ENCODE measurements at regions not wholly inside any gene's neighbourhood (a gene's known extent, or its start where the extent isn't known, plus 50 kb on each side); places are given as distances from the start of the nearest gene placed in this dataset.

DNA sequence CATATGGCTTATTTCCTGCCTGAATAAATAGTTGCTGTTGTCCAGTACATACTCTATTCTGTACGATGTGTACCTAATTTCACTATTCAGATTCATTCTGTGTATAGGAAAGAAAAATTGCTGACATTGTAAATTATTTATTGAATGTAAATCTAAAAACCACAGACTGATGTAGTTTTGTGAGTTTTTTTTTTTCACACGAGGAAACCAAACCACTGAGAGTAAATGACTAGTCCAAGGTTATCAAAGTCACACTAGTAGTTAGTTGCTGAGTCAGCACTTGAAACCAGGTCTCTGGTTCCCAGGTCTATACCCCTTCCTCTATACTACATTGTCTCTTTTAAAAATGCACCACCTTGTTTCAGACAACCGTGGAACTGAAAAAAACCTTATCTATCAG lies 298.3 kb upstream of the DIAPH2 start:
- Histone ChIP-seq H3K36me3 (no peaks in the 10 kb centered on the region), H3K27me3 (replicated peaks; ENCODE audit: insufficient read depth) (no peaks in the 10 kb centered on the region), H3K4me1 (replicated peaks) (no peaks in the 10 kb centered on the region), H3K27ac (no peak overlapping the region), H3K4me3 (no peak overlapping the region), H3K9me3 (no peaks in the 10 kb centered on the region)
- intact Hi-C loops (cut with DNase I): no loop called here
- TF ChIP-seq POLR2AphosphoS5 (IDR thresholded peaks at IDR 0.05): no peak
- no peak for TF ChIP-seq POLR2A (IDR thresholded peaks at IDR 0.05)
- TF ChIP-seq, protein P1, sequence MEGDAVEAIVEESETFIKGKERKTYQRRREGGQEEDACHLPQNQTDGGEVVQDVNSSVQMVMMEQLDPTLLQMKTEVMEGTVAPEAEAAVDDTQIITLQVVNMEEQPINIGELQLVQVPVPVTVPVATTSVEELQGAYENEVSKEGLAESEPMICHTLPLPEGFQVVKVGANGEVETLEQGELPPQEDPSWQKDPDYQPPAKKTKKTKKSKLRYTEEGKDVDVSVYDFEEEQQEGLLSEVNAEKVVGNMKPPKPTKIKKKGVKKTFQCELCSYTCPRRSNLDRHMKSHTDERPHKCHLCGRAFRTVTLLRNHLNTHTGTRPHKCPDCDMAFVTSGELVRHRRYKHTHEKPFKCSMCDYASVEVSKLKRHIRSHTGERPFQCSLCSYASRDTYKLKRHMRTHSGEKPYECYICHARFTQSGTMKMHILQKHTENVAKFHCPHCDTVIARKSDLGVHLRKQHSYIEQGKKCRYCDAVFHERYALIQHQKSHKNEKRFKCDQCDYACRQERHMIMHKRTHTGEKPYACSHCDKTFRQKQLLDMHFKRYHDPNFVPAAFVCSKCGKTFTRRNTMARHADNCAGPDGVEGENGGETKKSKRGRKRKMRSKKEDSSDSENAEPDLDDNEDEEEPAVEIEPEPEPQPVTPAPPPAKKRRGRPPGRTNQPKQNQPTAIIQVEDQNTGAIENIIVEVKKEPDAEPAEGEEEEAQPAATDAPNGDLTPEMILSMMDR (IDR thresholded peaks at IDR 0.05): no peak
- no peak for DNase-seq (ENCODE audit: low spot score)
- 70% methylated on average over 3 of the region's 3 CpGs for WGBS

DNA sequence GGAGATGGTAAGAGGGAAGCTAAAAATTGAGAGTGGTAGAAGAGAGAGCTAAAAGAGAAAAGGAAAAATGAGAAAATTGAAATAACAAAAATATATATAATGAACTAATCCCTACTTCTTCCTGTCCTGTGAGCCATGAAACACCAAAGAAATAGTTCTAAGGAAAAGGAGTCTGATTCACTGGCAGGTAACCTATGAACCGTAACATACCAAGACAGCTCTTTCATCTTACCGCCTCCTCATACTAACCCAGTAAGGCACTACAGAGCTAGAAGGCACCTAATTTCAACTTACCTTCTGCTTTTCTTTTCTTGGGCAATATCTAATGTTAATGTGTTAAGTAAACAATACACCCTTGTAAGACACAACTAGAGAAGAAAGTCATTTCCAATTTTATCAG lies 297.7 kb upstream of the DIAPH2 start:
- no peak for DNase-seq (ENCODE audit: low spot score)
- TF ChIP-seq, protein P1 (IDR thresholded peaks at IDR 0.05): no peak
- TF ChIP-seq POLR2AphosphoS5 (IDR thresholded peaks at IDR 0.05) (no peak), POLR2A (IDR thresholded peaks at IDR 0.05) (no peak)
- Histone ChIP-seq H3K9me3 (no peaks in the 10 kb centered on the region), H3K4me3 (no peak overlapping the region), H3K4me1 (replicated peaks) (no peaks in the 10 kb centered on the region), H3K36me3 (no peaks in the 10 kb centered on the region), H3K27ac (no peak overlapping the region), H3K27me3 (replicated peaks; ENCODE audit: insufficient read depth) (no peaks in the 10 kb centered on the region)
- 97% methylated on average over 2 of the region's 2 CpGs for WGBS
- intact Hi-C loops (cut with DNase I): no loop called here

DNA sequence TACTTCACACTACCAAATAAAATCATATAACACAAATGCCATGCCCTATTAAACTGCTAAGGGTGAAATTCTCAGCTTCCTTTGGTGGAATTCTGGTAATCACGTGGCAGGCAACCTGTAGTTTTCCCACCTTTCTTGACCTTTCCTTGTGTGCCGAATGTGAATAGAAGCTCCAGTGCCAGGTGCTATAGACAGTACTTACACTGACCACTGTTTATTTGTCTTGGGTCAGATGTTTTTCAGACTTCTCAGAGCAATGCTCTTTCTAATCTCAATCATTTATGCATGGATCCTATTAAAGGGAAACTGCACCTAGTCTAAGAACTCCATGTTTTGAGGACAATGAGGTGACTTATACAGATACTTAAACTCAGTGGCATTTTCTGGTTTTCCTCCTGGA lies 296.8 kb upstream of the DIAPH2 start:
- intact Hi-C loops (cut with DNase I): no loop called here
- no peak overlapping the region for H3K4me3 ChIP-seq
- no peaks in the 10 kb centered on the region for H3K27me3 ChIP-seq (replicated peaks; ENCODE audit: insufficient read depth)
- H3K36me3 ChIP-seq: no peaks in the 10 kb centered on the region
- no peak overlapping the region for H3K27ac ChIP-seq
- H3K9me3 ChIP-seq: no peaks in the 10 kb centered on the region
- no peak for DNase-seq (ENCODE audit: low spot score)
- no peak for TF ChIP-seq POLR2A (IDR thresholded peaks at IDR 0.05)
- TF ChIP-seq, protein P1 (IDR thresholded peaks at IDR 0.05): no peak
- no peak for TF ChIP-seq POLR2AphosphoS5 (IDR thresholded peaks at IDR 0.05)
- WGBS: 45% methylated on average over 2 of the region's 2 CpGs
- H3K4me1 ChIP-seq (replicated peaks): no peaks in the 10 kb centered on the region

DNA sequence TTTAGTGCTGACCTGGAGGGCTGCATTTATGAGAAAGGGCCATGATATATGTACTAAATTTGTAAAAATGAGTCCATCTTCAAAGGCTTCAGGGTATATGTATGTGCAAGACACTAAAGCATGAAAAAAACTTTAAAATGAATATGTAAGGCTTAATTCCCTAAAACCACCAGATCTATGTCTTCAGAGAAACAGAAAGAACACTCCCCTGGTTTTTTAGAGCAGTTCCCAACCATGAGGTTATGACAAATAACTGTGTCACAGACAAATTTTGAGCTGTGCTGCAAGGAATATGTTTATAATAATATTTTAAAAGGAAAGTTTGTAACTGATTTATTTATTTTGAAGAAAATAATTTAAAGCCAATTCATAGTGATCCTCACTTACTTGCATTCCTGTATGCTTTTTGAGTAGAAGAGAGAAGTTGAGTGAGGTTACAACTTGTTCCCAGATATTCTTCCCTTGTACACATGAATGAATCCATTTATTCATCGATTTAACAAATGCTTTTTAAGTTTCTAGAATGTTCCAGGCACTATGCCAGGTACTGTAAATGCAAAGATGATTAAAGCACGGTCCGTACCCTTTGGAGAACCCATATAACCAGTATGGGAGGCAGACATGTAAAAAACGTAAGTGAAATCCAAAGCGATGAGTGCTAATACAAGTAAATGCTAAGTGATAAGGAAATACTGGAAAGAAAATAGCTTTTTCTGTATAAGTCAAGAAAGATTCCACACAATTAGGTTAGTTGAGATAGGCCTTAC lies 295.2 kb upstream of the DIAPH2 start:
- no peak overlapping the region for H3K4me3 ChIP-seq
- no peaks in the 10 kb centered on the region for H3K9me3 ChIP-seq
- no peaks in the 10 kb centered on the region for H3K4me1 ChIP-seq (replicated peaks)
- TF ChIP-seq, protein P1 (IDR thresholded peaks at IDR 0.05): no peak
- TF ChIP-seq POLR2AphosphoS5 (IDR thresholded peaks at IDR 0.05): peak; percentile 52
- H3K36me3 ChIP-seq: no peaks in the 10 kb centered on the region
- H3K27ac ChIP-seq: no peak overlapping the region
- DNase-seq (ENCODE audit: low spot score): peak; percentile 22
- intact Hi-C loops (cut with DNase I): no loop called here
- no peaks in the 10 kb centered on the region for H3K27me3 ChIP-seq (replicated peaks; ENCODE audit: insufficient read depth)
- 32% methylated on average over 5 of the region's 5 CpGs for WGBS

DNA sequence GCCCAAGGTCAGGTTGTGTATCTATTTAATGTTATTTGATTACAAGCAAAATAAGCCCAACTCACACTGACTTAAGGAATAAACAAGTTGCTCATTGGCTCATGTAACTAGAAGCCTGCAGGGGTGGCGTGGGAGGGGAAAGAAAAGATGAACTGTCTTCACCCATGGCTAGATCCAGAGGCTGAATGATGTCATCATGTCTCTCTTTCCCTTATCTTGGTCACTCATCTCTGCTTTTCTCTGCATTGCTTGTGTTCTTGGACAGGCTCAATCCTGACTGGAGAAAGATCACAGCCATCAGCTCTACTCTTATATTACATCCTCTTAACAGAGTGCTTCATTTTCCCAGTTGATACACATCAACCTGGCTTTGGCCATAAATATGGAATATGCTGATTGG lies 290.0 kb upstream of the DIAPH2 start:
- H3K4me1 ChIP-seq (replicated peaks): no peaks in the 10 kb centered on the region
- intact Hi-C loops (cut with DNase I): no loop called here
- TF ChIP-seq, protein P1 (IDR thresholded peaks at IDR 0.05): no peak
- TF ChIP-seq POLR2AphosphoS5 (IDR thresholded peaks at IDR 0.05) (no peak), POLR2A (IDR thresholded peaks at IDR 0.05) (no peak)
- H3K27ac ChIP-seq: no peak overlapping the region
- DNase-seq (ENCODE audit: low spot score): no peak
- H3K27me3 ChIP-seq (replicated peaks; ENCODE audit: insufficient read depth): no peaks in the 10 kb centered on the region
- no peaks in the 10 kb centered on the region for H3K36me3 ChIP-seq
- WGBS: 69% methylated on average over 1 of the region's 1 CpG
- H3K9me3 ChIP-seq: no peaks in the 10 kb centered on the region
- no peak overlapping the region for H3K4me3 ChIP-seq
